Peyer's patch (tissue), 4 donors: ENCODE measurements at regions not wholly inside any gene's neighbourhood (a gene's known extent, or its start where the extent isn't known, plus 50 kb on each side); places are given as distances from the start of the nearest gene placed in this dataset.

Experiments used
- POLR2A ChIP-seq, 2 donors: fragments of 450-650 bp; IDR thresholded peaks; one replicate each; pipeline ENCODE4 v1.5.1; 2017; ENCODE audit warnings: antibody characterized with exemption in 2 of 2, mild to moderate bottlenecking in 2 of 2, moderate library complexity in 2 of 2
- TF ChIP-seq, protein P1 (sequence below), 6 experiments: fragments of 450-650 bp in 4 of 6; fragments of 200-600 bp in 2 of 6; sonication (generic) in 1 of 6; IDR thresholded peaks; one replicate each; pipeline ENCODE4 v1.5.1; 2017 to 2019; ENCODE audit warnings: antibody characterized with exemption in 6 of 6, mild to moderate bottlenecking in 3 of 6, moderate library complexity in 1 of 6

DNA sequence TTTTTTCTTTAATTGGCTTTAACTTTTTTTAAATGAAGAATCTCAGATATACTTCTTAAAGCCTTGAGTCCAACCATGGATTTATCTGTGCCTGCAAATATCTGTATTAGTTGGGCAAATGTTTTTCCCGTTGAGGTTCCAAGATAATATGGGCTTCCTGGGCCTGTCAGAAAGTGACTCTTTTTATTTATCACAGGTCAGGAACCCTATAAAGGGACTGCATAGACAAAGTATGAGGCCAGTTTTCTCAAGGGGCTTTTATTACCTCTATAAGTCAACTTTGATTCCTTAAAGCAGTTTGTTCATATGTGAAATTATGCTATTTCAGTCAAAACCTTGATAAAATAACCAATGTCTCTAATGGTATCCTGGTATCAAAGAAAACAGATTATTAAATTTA, 80.2 kb upstream of the BMP2K start:
- TF ChIP-seq POLR2A (IDR thresholded peaks at IDR 0.05) = no peak
- TF ChIP-seq, protein P1, sequence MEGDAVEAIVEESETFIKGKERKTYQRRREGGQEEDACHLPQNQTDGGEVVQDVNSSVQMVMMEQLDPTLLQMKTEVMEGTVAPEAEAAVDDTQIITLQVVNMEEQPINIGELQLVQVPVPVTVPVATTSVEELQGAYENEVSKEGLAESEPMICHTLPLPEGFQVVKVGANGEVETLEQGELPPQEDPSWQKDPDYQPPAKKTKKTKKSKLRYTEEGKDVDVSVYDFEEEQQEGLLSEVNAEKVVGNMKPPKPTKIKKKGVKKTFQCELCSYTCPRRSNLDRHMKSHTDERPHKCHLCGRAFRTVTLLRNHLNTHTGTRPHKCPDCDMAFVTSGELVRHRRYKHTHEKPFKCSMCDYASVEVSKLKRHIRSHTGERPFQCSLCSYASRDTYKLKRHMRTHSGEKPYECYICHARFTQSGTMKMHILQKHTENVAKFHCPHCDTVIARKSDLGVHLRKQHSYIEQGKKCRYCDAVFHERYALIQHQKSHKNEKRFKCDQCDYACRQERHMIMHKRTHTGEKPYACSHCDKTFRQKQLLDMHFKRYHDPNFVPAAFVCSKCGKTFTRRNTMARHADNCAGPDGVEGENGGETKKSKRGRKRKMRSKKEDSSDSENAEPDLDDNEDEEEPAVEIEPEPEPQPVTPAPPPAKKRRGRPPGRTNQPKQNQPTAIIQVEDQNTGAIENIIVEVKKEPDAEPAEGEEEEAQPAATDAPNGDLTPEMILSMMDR (IDR thresholded peaks at IDR 0.05) = no peak
